SKM-1 (cell line): ENCODE measurements at regions not wholly inside any gene's neighbourhood (a gene's known extent, or its start where the extent isn't known, plus 50 kb on each side); places are given as distances from the start of the nearest gene placed in this dataset.
"Not testable (repeated sequence)": the region's sequence is repeated elsewhere in the genome, so short reads cannot be mapped to it uniquely, and the experiment has no call there.

Experiments
- DNase-seq: peaks from one replicate; lab custom pipeline; 2025; ENCODE audit not compliant: unreplicated experiment; lab: John Stamatoyannopoulos, UW

- DNase-seq: not testable (repeated sequence)
Observed at GRCh38 chr9:29189221-29189620, 1615.9 kb upstream of the C9orf72 start.

DNA sequence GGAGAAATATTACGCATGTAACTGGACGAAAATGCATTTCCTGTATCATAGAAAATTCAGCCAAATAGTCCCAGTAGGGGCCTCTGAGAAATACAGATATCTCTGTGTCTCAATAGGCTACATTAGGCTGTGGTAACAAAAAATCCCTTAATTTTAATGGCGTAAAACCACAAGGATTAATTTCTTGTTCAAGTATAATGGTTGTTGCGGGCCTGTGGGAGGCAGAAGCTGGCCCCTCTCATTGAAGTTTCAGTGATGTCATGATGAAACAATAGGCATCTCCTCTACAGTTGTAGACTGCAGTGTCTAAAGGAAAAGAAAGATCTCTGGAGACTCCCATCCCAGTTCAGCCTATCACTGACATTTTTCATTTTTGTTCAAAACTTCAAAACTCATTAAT, 1625.6 kb upstream of the C9orf72 start:
- DNase-seq: no peak

DNA sequence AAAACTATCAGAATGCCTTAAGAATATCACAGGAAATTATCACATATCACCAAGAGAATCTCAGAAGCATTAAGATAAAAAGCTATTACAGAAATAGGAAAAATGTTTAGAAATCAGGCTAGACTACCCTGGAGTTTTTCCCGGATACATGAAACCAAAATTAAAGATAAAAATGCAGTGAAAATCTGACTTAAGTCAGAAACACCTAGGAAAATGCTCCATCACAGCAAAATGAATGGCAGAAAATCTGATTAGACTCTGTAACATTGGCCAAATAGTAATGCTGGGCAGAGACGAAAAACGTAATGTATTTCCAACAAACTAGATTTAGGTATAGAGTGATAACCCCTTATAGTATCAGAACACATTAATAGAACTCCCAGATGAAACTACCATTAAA, 1626.7 kb upstream of the C9orf72 start:
- no peak for DNase-seq

DNA sequence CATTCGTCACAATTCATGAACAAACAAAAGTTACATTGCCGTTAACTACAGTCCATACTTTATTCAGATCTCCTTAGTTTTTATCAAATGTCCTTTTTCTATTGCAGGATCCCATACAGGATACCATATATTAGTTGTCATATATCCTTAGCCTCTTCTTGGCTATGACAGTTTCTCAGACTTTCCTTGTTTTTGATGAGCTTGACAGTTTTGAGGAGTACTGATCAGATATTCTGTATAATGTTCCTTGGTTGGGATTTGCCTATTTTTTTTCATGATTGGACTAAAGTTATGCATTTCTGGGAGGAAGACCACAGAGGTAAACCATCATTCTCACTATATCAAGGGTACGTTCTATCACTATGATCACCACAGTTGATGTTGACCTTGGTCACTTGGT, 1627.4 kb upstream of the C9orf72 start:
- DNase-seq: no peak

DNA sequence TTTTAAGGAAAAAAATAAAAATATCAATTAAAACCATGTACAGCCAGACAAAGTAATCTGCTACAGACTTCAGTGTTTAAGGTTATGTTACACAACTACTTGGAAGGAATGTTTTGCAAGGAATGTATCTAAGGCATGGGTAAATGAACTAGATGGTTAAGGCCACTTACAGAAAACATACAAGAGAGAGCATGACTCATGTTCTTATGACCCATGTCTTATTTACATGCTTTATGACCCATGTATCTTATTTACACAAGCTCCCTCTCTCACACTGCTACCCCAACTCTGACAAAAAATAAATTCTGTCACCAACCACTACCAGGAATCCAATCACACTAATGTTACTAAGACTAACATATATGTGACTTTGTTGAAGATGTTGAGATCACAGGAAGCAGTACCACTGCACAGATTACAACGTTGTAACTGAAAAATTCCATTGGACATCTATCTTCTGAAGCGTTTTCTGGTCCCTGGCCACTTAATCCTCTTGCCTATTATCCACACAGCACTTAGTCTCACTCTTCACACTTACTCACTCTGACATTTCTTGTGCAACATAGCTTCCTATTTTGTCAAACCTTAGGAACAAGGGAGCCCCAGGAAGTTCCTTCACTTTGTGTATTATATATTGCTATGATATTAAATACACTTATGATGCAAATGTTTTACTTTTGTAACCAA, 1630.1 kb upstream of the C9orf72 start:
- no peak for DNase-seq

GRCh38 chr9:29208670-29209069, 1635.4 kb upstream of the C9orf72 start:
- DNase-seq: no peak

- DNase-seq: no peak
Observed at GRCh38 chr9:29209748-29210291, 1636.5 kb upstream of the C9orf72 start.

DNA sequence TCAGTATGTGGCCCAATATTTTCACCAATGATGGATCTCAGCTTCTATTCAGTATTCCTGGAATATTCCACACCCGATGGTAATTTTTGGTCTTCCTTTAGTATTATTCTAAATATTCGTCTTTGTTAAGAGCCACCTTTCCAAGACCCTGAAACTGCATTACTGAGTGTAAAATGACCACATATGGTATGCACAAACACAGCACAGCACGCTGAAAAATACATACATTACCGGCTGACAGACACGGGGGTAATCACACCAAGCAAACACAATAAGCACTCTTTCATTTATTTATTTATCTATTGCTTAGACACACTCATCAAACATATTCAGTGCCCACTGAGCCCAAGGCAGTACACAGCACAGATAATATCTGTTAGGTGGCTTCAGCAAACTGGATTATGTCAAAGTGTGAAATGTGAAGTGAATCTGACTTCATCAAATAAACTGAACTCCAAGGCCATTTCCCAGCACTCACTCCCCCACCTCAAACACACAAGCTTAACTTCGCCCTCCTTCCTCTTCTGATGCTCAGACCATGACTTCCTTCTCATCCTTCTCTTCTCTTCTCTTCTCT, 1637.8 kb upstream of the C9orf72 start:
- no peak for DNase-seq

- peak; percentile 25 for DNase-seq
Observed at GRCh38 chr9:29211580-29212396, 1638.5 kb upstream of the C9orf72 start.

GRCh38 chr9:29212397-29213387, 1639.4 kb upstream of the C9orf72 start:
- no peak for DNase-seq

DNA sequence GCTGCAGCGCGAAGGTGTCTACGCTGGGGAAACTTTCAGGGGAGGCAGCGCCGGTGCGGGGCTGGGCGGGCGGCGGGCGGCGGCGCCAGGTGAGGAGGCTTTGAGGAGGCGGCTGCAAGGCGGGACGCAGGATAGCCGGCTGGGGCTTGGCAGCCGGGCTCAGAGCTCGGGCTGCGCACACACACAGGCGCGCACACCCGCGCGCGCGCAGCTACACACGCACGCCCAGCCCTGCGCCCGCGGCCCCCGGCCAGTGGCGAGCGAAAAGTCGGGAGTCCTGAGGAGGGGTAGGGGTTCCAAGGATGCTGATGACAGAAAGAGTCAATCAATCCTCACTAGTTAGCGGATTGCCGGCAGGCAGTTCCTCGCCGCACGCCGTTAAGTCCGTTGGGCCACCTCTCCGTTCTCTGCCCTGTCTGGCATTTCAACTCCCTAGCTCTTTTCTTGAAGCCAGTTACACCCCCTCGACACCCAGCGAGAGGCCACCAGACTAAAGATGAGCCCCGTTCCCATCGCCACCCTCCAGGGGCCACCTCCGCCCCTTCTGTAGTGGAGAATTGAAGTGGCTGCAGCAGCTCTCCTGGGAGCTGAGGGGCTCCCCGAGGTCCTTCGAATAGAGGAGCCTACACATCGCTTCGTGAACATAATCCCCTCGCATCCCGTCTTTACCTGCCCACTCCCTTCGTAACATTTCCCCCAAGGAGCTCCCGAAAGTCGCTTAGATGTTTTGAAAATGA, 1640.3 kb upstream of the C9orf72 start, which contains the start of gene LINGO2:
Gene LINGO2 (minus strand): TSS at position 185 of the 737 bp plus-strand sequence.
- no peak for DNase-seq

DNA sequence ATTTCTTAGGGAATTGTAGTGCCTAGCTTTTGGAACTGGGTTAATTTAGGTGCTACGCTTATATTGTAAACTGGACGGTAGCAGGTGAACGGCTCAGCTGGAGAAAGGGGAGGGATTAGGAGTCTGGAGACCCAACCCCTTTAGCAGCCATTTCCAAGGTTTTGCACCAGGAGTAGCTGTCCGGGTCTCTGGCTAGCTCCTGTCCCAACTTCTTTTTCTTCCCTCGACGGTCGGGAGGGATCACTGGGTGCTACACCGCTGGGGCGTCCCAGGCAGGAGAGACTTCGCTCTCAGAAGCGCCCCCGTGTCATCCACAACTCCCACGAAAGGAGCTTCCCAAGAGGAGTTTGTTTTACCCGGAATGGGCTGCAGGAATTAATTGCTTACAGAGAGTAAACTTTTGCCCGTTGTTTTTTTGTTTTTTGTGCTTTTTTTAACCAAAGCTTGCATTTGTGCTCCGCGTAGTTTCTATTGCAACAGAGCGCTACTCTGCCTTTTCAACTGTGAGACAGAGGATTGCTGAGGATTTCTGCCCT, 1640.9 kb upstream of the C9orf72 start:
- DNase-seq: no peak

- no peak for DNase-seq
Observed at GRCh38 chr9:29214690-29215253, 1641.5 kb upstream of the C9orf72 start.

DNA sequence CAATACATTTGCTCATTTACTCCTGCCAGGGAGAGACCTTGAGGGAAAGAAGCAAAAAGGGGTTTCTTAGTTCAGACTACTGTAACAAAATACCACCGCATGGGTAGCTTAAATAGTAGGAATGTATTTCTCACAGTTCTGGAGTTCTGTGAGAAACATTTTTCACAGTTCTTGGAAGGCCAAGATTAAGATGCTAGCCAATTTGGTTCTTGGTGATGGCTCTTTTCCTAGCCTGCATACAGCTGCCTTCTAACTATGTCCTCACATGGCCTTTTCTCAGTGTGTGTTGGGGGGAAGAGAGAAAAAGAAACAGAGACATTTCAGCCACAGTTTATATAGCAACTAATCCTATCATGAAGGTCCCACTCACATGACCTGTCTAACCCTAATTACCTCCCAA, 1644.7 kb upstream of the C9orf72 start:
- DNase-seq: no peak

DNA sequence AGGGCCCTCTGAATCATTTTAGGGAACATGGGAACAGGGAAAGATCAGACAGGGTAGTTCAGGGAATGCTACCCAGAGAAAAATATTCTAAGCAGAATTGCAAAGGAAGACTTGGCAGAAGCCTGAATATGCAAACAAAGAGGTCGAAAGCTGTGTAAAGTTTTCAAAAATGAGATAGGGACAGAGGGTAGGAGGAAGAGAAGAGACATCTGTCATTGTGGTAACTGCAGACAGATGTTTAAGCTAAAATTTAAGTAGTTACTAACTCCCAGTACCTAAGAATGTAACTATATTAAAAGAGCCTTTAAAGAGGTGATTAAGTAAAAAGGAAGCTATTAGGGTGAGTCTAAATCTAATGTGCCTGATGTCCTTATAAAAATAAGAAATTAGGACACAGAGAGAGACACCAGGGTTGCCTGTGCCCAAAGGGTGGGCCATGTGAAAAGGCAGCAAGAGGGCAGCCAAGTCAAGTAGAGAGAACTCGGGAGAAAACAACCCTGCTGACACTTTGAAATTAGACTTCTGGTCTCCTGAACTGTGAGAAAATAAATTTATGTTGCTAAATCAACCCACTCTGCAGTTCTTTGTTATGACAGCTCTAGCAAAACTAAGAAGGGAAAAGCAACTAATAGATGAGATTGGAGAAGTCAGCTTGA, 1647.4 kb upstream of the C9orf72 start:
- no peak for DNase-seq

DNA sequence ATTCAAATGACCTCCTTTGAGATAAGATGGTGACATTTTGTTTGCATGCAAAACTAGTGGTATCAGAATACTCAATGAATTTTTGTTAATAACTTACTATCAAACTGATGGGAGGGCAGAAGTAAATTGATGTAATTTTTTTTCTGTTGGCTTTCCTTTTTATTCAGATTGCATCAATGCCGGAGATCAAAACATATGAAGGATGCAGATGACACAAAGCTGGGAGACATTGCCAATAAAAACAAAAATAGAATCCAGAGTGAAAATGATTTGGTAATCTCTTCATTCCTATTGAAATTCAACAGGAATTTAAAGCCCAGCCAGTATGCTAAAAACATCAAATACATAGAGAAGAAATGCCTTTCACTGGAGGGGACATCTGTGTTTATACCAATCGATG, 1655.3 kb upstream of the C9orf72 start:
- no peak for DNase-seq

GRCh38 chr9:29230931-29231330, 1657.7 kb upstream of the C9orf72 start:
- no peak for DNase-seq

- DNase-seq: no peak
Observed at GRCh38 chr9:29233193-29233592, 1659.9 kb upstream of the C9orf72 start.

GRCh38 chr9:29241320-29241719, 1668.0 kb upstream of the C9orf72 start:
- no peak for DNase-seq
